GM23338 (cell line): ENCODE measurements at regions not wholly inside any gene's neighbourhood (a gene's known extent, or its start where the extent isn't known, plus 50 kb on each side); places are given as distances from the start of the nearest gene placed in this dataset.
A peak's percentile ranks its signal among the peaks of the same experiment; 100 is the strongest.

Experiments
- ATAC-seq: fragments of 200-7000 bp; cut with Tn5 transposase; 3 replicates; pipeline ENCODE4 v1.9.1; 2020
- DNase-seq: peaks from one replicate; pipeline ENCODE4 v3.0.0-alpha.2; 2015; ENCODE audit warnings: low spot score
- H2AFZ ChIP-seq: fragments of 200-600 bp; sonication (generic); 2 replicates; pipeline ENCODE4 v1.8.0; 2016; ENCODE audit warnings: antibody characterized with exemption, mild to moderate bottlenecking, moderate library complexity
- H3F3A ChIP-seq: fragments of 200-600 bp; sonication (generic); replicated peaks from 2 replicates; pipeline ENCODE4 v1.8.0; 2017; ENCODE audit warnings: antibody characterized with exemption, mixed run types, low read depth
- H3K27ac ChIP-seq: fragments of 200-600 bp; sonication (generic); 2 replicates; pipeline ENCODE4 v1.6.1; 2016; ENCODE audit warnings: low read depth
- H3K27me3 ChIP-seq: fragments of 200-600 bp; sonication (generic); 2 replicates; pipeline ENCODE4 v1.8.0; 2016; ENCODE audit warnings: mild to moderate bottlenecking, mixed run types, moderate library complexity; ENCODE audit not compliant: insufficient read depth
- H3K36me3 ChIP-seq: fragments of 200-600 bp; sonication (generic); 2 replicates; pipeline ENCODE4 v1.8.0; 2016; ENCODE audit warnings: mild to moderate bottlenecking; ENCODE audit not compliant: insufficient read depth
- H3K4me1 ChIP-seq: fragments of 200-600 bp; sonication (generic); 2 replicates; pipeline ENCODE4 v1.8.0; 2016; ENCODE audit warnings: mild to moderate bottlenecking, moderate library complexity; ENCODE audit not compliant: insufficient read depth
- H3K4me2 ChIP-seq: fragments of 200-600 bp; sonication (generic); 2 replicates; pipeline ENCODE4 v1.7.1; 2017; ENCODE audit warnings: mixed run types
- H3K4me3 ChIP-seq: fragments of 200-600 bp; sonication (generic); 2 replicates; pipeline ENCODE4 v1.6.1; 2016; ENCODE audit warnings: mixed run types
- H3K79me2 ChIP-seq: fragments of 200-600 bp; sonication (generic); replicated peaks from 2 replicates; pipeline ENCODE4 v1.8.0; 2017; ENCODE audit warnings: mild to moderate bottlenecking; ENCODE audit not compliant: insufficient read depth
- H3K9me2 ChIP-seq: fragments of 200-600 bp; sonication (generic); 2 replicates; pipeline ENCODE4 v1.8.0; 2017; ENCODE audit not compliant: insufficient read depth
- H4K20me1 ChIP-seq: fragments of 200-600 bp; sonication (generic); replicated peaks from 2 replicates; pipeline ENCODE4 v1.8.0; 2017; ENCODE audit warnings: mild to moderate bottlenecking; ENCODE audit not compliant: insufficient read depth
- H3K27ac Mint-ChIP-seq: 2 replicates; pipeline ENCODE4 v1.8.0; 2020; ENCODE audit warnings: inconsistent platforms, mild to moderate bottlenecking, moderate library complexity, mixed read lengths
- H3K27me3 Mint-ChIP-seq: 3 replicates; pipeline ENCODE4 v1.8.0; 2022; ENCODE audit warnings: low read depth, mild to moderate bottlenecking, moderate library complexity, mixed read lengths, inconsistent platforms; ENCODE audit not compliant: insufficient read depth, poor library complexity
- H3K36me3 Mint-ChIP-seq: 3 replicates; pipeline ENCODE4 v1.8.0; 2021; ENCODE audit warnings: low read depth, mild to moderate bottlenecking, inconsistent platforms, moderate library complexity, mixed read lengths
- H3K4me1 Mint-ChIP-seq: 3 replicates; pipeline ENCODE4 v1.8.0; 2020; ENCODE audit warnings: mild to moderate bottlenecking, inconsistent platforms, mixed read lengths
- H3K4me3 Mint-ChIP-seq: 3 replicates; pipeline ENCODE4 v1.8.0; 2021; ENCODE audit warnings: moderate library complexity, mild to moderate bottlenecking, inconsistent platforms, mixed read lengths
- H3K9me3 Mint-ChIP-seq: 3 replicates; pipeline ENCODE4 v1.8.0; 2020; ENCODE audit warnings: moderate library complexity, mild to moderate bottlenecking, inconsistent platforms, mixed read lengths
- CREB1 ChIP-seq: fragments of 250-450 bp; sonication (Bioruptor Pico); IDR thresholded peaks from 2 replicates; pipeline ENCODE4 v1.5.0; 2020; ENCODE audit warnings: low read depth, mild to moderate bottlenecking, moderate library complexity
- EZH2 ChIP-seq: fragments of 200-600 bp; sonication (generic); IDR thresholded peaks from one replicate; pipeline ENCODE4 v1.8.0; 2017; ENCODE audit warnings: antibody characterized with exemption, mild to moderate bottlenecking, low read depth; ENCODE audit not compliant: unreplicated experiment
- EZH2phosphoT487 ChIP-seq: fragments of 200-600 bp; sonication (generic); IDR thresholded peaks from one replicate; pipeline ENCODE4 v1.8.1; 2018; ENCODE audit warnings: antibody characterized with exemption; ENCODE audit not compliant: unreplicated experiment
- JUNB ChIP-seq: IDR thresholded peaks from one replicate; pipeline ENCODE4 v1.6.1; 2016; ENCODE audit warnings: antibody characterized with exemption; ENCODE audit not compliant: unreplicated experiment
- NANOG ChIP-seq: IDR thresholded peaks from 2 replicates; pipeline ENCODE4 v1.6.1; 2016; ENCODE audit warnings: antibody characterized with exemption, borderline replicate concordance
- POLR2AphosphoS5 ChIP-seq: IDR thresholded peaks from 2 replicates; pipeline ENCODE4 v1.6.1; 2016; ENCODE audit warnings: antibody characterized with exemption, low read depth
- STAT1 ChIP-seq: IDR thresholded peaks from one replicate; pipeline ENCODE4 v1.6.1; 2016; ENCODE audit warnings: antibody characterized with exemption; ENCODE audit not compliant: unreplicated experiment
- ZNF114 ChIP-seq: fragments of 250-450 bp; sonication (Bioruptor Pico); IDR thresholded peaks from 2 replicates; pipeline ENCODE4 v1.5.0; 2020; ENCODE audit warnings: mild to moderate bottlenecking, moderate library complexity
- ZNF331 ChIP-seq: fragments of 250-450 bp; sonication (Bioruptor Pico); IDR thresholded peaks from 2 replicates; pipeline ENCODE4 v1.5.0; 2020; ENCODE audit warnings: low read depth, mild to moderate bottlenecking, moderate library complexity
- TF ChIP-seq, protein P1 (sequence below): fragments of 250-450 bp; sonication (Bioruptor Pico); IDR thresholded peaks from 2 replicates; pipeline ENCODE4 v1.5.0; 2020; ENCODE audit warnings: mild to moderate bottlenecking, moderate library complexity
- TF ChIP-seq, protein P2 (sequence below): IDR thresholded peaks from one replicate; pipeline ENCODE4 v1.6.1; 2018; ENCODE audit warnings: antibody characterized with exemption; ENCODE audit not compliant: unreplicated experiment
- TF ChIP-seq, protein P3 (sequence below), 2 experiments: fragments of 200-600 bp in 1 of 2; sonication (generic) in 1 of 2; conservative IDR thresholded peaks; 2 replicates each; pipeline versions ENCODE4 v1.5.1 to v1.6.1; 2016 to 2017; ENCODE audit warnings: antibody characterized with exemption in 2 of 2, low read depth in 2 of 2, mild to moderate bottlenecking in 2 of 2, moderate library complexity in 1 of 2
- TF ChIP-seq, protein P4 (sequence below): IDR thresholded peaks from 2 replicates; pipeline ENCODE4 v1.6.1; 2016; ENCODE audit warnings: antibody characterized with exemption

- Mint-ChIP-seq H3K4me1 (peaks cover 7% of the 10 kb centered on the region; the same call in 2 of the 3 replicates), H3K27ac (no peak overlapping the region), H3K27me3 (no peaks in the 10 kb centered on the region), H3K9me3 (no peaks in the 10 kb centered on the region), H3K4me3 (no peak overlapping the region), H3K36me3 (no peaks in the 10 kb centered on the region)
- H3F3A ChIP-seq, result no peaks in the 10 kb centered on the region
- no peaks in the 10 kb centered on the region for H3K4me1 ChIP-seq
- H3K4me2 ChIP-seq, result no peak overlapping the region
- no peaks in the 10 kb centered on the region for H4K20me1 ChIP-seq
- H3K4me3 ChIP-seq, result no peak overlapping the region
- H3K79me2 ChIP-seq, result no peaks in the 10 kb centered on the region
- H3K36me3 ChIP-seq, result no peaks in the 10 kb centered on the region
- DNase-seq, result peak; percentile 36
- no peaks in the 10 kb centered on the region for H3K9me2 ChIP-seq
- H3K27ac ChIP-seq, result no peak overlapping the region
- H2AFZ ChIP-seq, result 0 out of 2 replicates have a peak overlapping the region, but pooled peaks have one; percentile 14
- no peaks in the 10 kb centered on the region for H3K27me3 ChIP-seq
- no peak for TF ChIP-seq EZH2
- TF ChIP-seq NANOG, result no peak
- no peak for TF ChIP-seq JUNB
- TF ChIP-seq ZNF114, result no peak
- TF ChIP-seq, protein P1, sequence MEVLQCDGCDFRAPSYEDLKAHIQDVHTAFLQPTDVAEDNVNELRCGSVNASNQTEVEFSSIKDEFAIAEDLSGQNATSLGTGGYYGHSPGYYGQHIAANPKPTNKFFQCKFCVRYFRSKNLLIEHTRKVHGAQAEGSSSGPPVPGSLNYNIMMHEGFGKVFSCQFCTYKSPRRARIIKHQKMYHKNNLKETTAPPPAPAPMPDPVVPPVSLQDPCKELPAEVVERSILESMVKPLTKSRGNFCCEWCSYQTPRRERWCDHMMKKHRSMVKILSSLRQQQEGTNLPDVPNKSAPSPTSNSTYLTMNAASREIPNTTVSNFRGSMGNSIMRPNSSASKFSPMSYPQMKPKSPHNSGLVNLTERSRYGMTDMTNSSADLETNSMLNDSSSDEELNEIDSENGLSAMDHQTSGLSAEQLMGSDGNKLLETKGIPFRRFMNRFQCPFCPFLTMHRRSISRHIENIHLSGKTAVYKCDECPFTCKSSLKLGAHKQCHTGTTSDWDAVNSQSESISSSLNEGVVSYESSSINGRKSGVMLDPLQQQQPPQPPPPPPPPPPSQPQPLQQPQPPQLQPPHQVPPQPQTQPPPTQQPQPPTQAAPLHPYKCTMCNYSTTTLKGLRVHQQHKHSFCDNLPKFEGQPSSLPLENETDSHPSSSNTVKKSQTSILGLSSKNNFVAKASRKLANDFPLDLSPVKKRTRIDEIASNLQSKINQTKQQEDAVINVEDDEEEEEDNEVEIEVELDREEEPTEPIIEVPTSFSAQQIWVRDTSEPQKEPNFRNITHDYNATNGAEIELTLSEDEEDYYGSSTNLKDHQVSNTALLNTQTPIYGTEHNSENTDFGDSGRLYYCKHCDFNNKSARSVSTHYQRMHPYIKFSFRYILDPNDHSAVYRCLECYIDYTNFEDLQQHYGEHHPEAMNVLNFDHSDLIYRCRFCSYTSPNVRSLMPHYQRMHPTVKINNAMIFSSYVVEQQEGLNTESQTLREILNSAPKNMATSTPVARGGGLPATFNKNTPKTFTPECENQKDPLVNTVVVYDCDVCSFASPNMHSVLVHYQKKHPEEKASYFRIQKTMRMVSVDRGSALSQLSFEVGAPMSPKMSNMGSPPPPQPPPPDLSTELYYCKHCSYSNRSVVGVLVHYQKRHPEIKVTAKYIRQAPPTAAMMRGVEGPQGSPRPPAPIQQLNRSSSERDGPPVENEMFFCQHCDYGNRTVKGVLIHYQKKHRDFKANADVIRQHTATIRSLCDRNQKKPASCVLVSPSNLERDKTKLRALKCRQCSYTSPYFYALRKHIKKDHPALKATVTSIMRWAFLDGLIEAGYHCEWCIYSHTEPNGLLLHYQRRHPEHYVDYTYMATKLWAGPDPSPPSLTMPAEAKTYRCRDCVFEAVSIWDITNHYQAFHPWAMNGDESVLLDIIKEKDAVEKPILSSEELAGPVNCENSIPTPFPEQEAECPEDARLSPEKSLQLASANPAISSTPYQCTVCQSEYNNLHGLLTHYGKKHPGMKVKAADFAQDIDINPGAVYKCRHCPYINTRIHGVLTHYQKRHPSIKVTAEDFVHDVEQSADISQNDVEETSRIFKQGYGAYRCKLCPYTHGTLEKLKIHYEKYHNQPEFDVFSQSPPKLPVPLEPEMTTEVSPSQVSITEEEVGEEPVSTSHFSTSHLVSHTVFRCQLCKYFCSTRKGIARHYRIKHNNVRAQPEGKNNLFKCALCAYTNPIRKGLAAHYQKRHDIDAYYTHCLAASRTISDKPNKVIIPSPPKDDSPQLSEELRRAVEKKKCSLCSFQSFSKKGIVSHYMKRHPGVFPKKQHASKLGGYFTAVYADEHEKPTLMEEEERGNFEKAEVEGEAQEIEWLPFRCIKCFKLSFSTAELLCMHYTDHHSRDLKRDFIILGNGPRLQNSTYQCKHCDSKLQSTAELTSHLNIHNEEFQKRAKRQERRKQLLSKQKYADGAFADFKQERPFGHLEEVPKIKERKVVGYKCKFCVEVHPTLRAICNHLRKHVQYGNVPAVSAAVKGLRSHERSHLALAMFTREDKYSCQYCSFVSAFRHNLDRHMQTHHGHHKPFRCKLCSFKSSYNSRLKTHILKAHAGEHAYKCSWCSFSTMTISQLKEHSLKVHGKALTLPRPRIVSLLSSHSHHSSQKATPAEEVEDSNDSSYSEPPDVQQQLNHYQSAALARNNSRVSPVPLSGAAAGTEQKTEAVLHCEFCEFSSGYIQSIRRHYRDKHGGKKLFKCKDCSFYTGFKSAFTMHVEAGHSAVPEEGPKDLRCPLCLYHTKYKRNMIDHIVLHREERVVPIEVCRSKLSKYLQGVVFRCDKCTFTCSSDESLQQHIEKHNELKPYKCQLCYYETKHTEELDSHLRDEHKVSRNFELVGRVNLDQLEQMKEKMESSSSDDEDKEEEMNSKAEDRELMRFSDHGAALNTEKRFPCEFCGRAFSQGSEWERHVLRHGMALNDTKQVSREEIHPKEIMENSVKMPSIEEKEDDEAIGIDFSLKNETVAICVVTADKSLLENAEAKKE, result no peak
- TF ChIP-seq ZNF331 (CRISPR knock-in tag), result no peak
- no peak for TF ChIP-seq POLR2AphosphoS5
- TF ChIP-seq STAT1, result no peak
- no peak for TF ChIP-seq CREB1 (CRISPR knock-in tag)
- TF ChIP-seq, protein P2, sequence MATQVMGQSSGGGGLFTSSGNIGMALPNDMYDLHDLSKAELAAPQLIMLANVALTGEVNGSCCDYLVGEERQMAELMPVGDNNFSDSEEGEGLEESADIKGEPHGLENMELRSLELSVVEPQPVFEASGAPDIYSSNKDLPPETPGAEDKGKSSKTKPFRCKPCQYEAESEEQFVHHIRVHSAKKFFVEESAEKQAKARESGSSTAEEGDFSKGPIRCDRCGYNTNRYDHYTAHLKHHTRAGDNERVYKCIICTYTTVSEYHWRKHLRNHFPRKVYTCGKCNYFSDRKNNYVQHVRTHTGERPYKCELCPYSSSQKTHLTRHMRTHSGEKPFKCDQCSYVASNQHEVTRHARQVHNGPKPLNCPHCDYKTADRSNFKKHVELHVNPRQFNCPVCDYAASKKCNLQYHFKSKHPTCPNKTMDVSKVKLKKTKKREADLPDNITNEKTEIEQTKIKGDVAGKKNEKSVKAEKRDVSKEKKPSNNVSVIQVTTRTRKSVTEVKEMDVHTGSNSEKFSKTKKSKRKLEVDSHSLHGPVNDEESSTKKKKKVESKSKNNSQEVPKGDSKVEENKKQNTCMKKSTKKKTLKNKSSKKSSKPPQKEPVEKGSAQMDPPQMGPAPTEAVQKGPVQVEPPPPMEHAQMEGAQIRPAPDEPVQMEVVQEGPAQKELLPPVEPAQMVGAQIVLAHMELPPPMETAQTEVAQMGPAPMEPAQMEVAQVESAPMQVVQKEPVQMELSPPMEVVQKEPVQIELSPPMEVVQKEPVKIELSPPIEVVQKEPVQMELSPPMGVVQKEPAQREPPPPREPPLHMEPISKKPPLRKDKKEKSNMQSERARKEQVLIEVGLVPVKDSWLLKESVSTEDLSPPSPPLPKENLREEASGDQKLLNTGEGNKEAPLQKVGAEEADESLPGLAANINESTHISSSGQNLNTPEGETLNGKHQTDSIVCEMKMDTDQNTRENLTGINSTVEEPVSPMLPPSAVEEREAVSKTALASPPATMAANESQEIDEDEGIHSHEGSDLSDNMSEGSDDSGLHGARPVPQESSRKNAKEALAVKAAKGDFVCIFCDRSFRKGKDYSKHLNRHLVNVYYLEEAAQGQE, result no peak
- TF ChIP-seq, protein P3, sequence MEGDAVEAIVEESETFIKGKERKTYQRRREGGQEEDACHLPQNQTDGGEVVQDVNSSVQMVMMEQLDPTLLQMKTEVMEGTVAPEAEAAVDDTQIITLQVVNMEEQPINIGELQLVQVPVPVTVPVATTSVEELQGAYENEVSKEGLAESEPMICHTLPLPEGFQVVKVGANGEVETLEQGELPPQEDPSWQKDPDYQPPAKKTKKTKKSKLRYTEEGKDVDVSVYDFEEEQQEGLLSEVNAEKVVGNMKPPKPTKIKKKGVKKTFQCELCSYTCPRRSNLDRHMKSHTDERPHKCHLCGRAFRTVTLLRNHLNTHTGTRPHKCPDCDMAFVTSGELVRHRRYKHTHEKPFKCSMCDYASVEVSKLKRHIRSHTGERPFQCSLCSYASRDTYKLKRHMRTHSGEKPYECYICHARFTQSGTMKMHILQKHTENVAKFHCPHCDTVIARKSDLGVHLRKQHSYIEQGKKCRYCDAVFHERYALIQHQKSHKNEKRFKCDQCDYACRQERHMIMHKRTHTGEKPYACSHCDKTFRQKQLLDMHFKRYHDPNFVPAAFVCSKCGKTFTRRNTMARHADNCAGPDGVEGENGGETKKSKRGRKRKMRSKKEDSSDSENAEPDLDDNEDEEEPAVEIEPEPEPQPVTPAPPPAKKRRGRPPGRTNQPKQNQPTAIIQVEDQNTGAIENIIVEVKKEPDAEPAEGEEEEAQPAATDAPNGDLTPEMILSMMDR (conservative IDR thresholded peaks at IDR 0.05; ENCODE audit: low read depth in 2 of 2), result no peak
- TF ChIP-seq EZH2phosphoT487, result no peak
- TF ChIP-seq, protein P4, sequence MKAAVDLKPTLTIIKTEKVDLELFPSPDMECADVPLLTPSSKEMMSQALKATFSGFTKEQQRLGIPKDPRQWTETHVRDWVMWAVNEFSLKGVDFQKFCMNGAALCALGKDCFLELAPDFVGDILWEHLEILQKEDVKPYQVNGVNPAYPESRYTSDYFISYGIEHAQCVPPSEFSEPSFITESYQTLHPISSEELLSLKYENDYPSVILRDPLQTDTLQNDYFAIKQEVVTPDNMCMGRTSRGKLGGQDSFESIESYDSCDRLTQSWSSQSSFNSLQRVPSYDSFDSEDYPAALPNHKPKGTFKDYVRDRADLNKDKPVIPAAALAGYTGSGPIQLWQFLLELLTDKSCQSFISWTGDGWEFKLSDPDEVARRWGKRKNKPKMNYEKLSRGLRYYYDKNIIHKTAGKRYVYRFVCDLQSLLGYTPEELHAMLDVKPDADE, result no peak
- no peak for ATAC-seq
Measured at GRCh38 chr9:99373912-99374311, 151.8 kb downstream of the SEC61B start.
